Neutrophil (primary cell): ENCODE measurements at regions not wholly inside any gene's neighbourhood (a gene's known extent, or its start where the extent isn't known, plus 50 kb on each side); places are given as distances from the start of the nearest gene placed in this dataset.

Source experiments
- H3K27ac ChIP-seq: fragments of 200-600 bp; sonication (generic); 2 replicates; pipeline ENCODE4 v1.5.1; 2016; ENCODE audit warnings: mild to moderate bottlenecking, moderate library complexity
- H3K27me3 ChIP-seq: fragments of 200-600 bp; sonication (generic); 2 replicates; pipeline ENCODE4 v1.6.0; 2016; ENCODE audit warnings: mild to moderate bottlenecking
- H3K36me3 ChIP-seq: fragments of 200-600 bp; sonication (generic); 2 replicates; pipeline ENCODE4 v1.5.1; 2017
- H3K4me1 ChIP-seq, 2 experiments: fragments of 200-600 bp in 1 of 2; sonication (generic) in 1 of 2; 1 replicate in 1 of 2; 2 replicates in 1 of 2; pipeline versions ENCODE4 v1.5.1 to v1.6.1; 2013 to 2016; ENCODE audit warnings: low read depth in 1 of 2, low read length in 1 of 2, mild to moderate bottlenecking in 1 of 2, moderate library complexity in 1 of 2; ENCODE audit not compliant: control insufficient read depth in 1 of 2, insufficient read depth in 1 of 2
- H3K4me3 ChIP-seq, 2 experiments: fragments of 200-600 bp in 1 of 2; sonication (generic) in 1 of 2; 1 replicate in 1 of 2; 2 replicates in 1 of 2; pipeline ENCODE4 v1.5.1; 2013 to 2016; ENCODE audit warnings: low read depth in 1 of 2, low read length in 1 of 2, mild to moderate bottlenecking in 1 of 2, moderate library complexity in 1 of 2
- H3K9me3 ChIP-seq: fragments of 200-600 bp; sonication (generic); 2 replicates; pipeline ENCODE4 v1.5.1; 2016
- CTCF ChIP-seq: fragments of 200-600 bp; sonication (generic); IDR thresholded peaks from 2 replicates; pipeline ENCODE4 v1.5.1; 2016; ENCODE audit warnings: antibody characterized with exemption

GRCh38 chr13:109859216-109859835, 72.9 kb upstream of the IRS2 start:
- no peaks in the 10 kb centered on the region for H3K4me1 ChIP-seq
- no peak overlapping the region for H3K27ac ChIP-seq
- TF ChIP-seq CTCF = no peak
- no peaks in the 10 kb centered on the region for H3K9me3 ChIP-seq
- peaks cover 92% of the 10 kb centered on the region for H3K27me3 ChIP-seq
- no peak overlapping the region for H3K4me3 ChIP-seq
- H3K36me3 ChIP-seq = no peaks in the 10 kb centered on the region

GRCh38 chr13:109858319-109858718, 71.9 kb upstream of the IRS2 start:
- Histone ChIP-seq H3K4me3 (no peak overlapping the region), H3K4me1 (no peaks in the 10 kb centered on the region), H3K9me3 (no peaks in the 10 kb centered on the region), H3K27me3 (peaks cover 91% of the 10 kb centered on the region), H3K27ac (no peak overlapping the region), H3K36me3 (no peaks in the 10 kb centered on the region)
- no peak for TF ChIP-seq CTCF

GRCh38 chr13:109857803-109858202, 71.4 kb upstream of the IRS2 start:
- Histone ChIP-seq H3K27ac (no peak overlapping the region), H3K36me3 (no peaks in the 10 kb centered on the region), H3K4me3 (no peak overlapping the region), H3K27me3 (peaks cover 90% of the 10 kb centered on the region), H3K4me1 (no peaks in the 10 kb centered on the region), H3K9me3 (no peaks in the 10 kb centered on the region)
- no peak for TF ChIP-seq CTCF

- no peak overlapping the region for H3K27ac ChIP-seq
- H3K36me3 ChIP-seq = no peaks in the 10 kb centered on the region
- H3K4me3 ChIP-seq = no peak overlapping the region
- H3K9me3 ChIP-seq = no peaks in the 10 kb centered on the region
- H3K4me1 ChIP-seq = no peaks in the 10 kb centered on the region
- TF ChIP-seq CTCF = no peak
- H3K27me3 ChIP-seq = peaks cover 91% of the 10 kb centered on the region
Measured at GRCh38 chr13:109857325-109857724, 70.9 kb upstream of the IRS2 start.

- Histone ChIP-seq H3K4me3 (no peak overlapping the region), H3K27me3 (peaks cover 91% of the 10 kb centered on the region), H3K27ac (no peak overlapping the region), H3K9me3 (no peaks in the 10 kb centered on the region), H3K4me1 (no peaks in the 10 kb centered on the region), H3K36me3 (no peaks in the 10 kb centered on the region)
- TF ChIP-seq CTCF = no peak
Measured at GRCh38 chr13:109856350-109856749, 70.0 kb upstream of the IRS2 start.

- Histone ChIP-seq H3K27ac (no peak overlapping the region), H3K36me3 (no peaks in the 10 kb centered on the region), H3K4me3 (no peak overlapping the region), H3K4me1 (no peaks in the 10 kb centered on the region), H3K27me3 (peaks cover 80% of the 10 kb centered on the region), H3K9me3 (no peaks in the 10 kb centered on the region)
- no peak for TF ChIP-seq CTCF
Measured at GRCh38 chr13:109853153-109853552, 66.8 kb upstream of the IRS2 start.
